ENCODE measurements at regions not wholly inside any gene's neighbourhood (a gene's known extent, or its start where the extent isn't known, plus 50 kb on each side); places are given as distances from the start of the nearest gene placed in this dataset.

GRCh38 chr18:25686960-25687500 lies 335.1 kb upstream of the ZNF521 start:
- TF ChIP-seq TCF12 (IDR thresholded peaks at IDR 0.05; ENCODE audit: low read depth) (no peak), CEBPB (IDR thresholded peaks at IDR 0.05) (no peak), EP300 (IDR thresholded peaks at IDR 0.05; ENCODE audit: borderline replicate concordance) (no peak), REST (IDR thresholded peaks at IDR 0.05; ENCODE audit: low read depth) (no peak), YY1 (IDR thresholded peaks at IDR 0.05; ENCODE audit: low read depth) (no peak), USF1 (IDR thresholded peaks at IDR 0.05) (no peak), TAF1 (IDR thresholded peaks at IDR 0.05; ENCODE audit: low read depth) (no peak), NFIC (IDR thresholded peaks at IDR 0.05) (no peak), MAX (IDR thresholded peaks at IDR 0.05) (no peak), EGR1 (IDR thresholded peaks at IDR 0.05) (no peak), RAD21 (IDR thresholded peaks at IDR 0.05; ENCODE audit: low read depth) (no peak), TEAD4 (IDR thresholded peaks at IDR 0.05) (no peak), FOXM1 (IDR thresholded peaks at IDR 0.05; ENCODE audit: borderline replicate concordance, low read depth) (no peak)

Measured in Ishikawa (cell line).